IMR-90 (cell line): ENCODE measurements at regions not wholly inside any gene's neighbourhood (a gene's known extent, or its start where the extent isn't known, plus 50 kb on each side); places are given as distances from the start of the nearest gene placed in this dataset.

ENCODE experiments used
- ATAC-seq: fragments of 200-7000 bp; cut with Tn5 transposase; 2 replicates; pipeline ENCODE4 v1.9.1; 2020; ENCODE audit warnings: low read depth, mild to moderate bottlenecking, moderate library complexity
- BruUV-seq: library from RNA; stranded (reverse); fragments of 400-500 nt; replicated peaks from 2 replicates; lab custom pipeline; 2021; lab: Mats Ljungman, UMichigan
- CTCF ChIA-PET: fragments of 300-600 bp; formaldehyde crosslinking; extraction: SDS; loops from one replicate; lab custom pipeline; 2021; ENCODE audit warnings: antibody characterized with exemption; lab: Yijun Ruan, JAX
- POLR2A ChIA-PET: fragments of 300-600 bp; sonication (Branson Sonifier 250); formaldehyde crosslinking; loops from one replicate; lab custom pipeline; 2022; ENCODE audit warnings: antibody characterized with exemption; ENCODE audit not compliant: unreplicated experiment; lab: Charles Lee
- DNase-seq: peaks from one replicate; pipeline ENCODE4 v3.0.0; 2013
- H2AFZ ChIP-seq: replicated peaks from 2 replicates; pipeline ENCODE3; 2013; ENCODE audit warnings: low read length, mild to moderate bottlenecking; ENCODE audit not compliant: poor library complexity
- H2AK5ac ChIP-seq: 2 replicates; pipeline ENCODE4 v1.6.1; 2013; ENCODE audit warnings: low read depth, low read length, inconsistent platforms
- H2AK9ac ChIP-seq: replicated peaks from 2 replicates; pipeline ENCODE3; 2013; ENCODE audit warnings: mild to moderate bottlenecking, low read depth, low read length, moderate library complexity; ENCODE audit not compliant: poor library complexity
- H2BK120ac ChIP-seq: 2 replicates; pipeline ENCODE4 v1.6.1; 2013; ENCODE audit warnings: low read depth, low read length, inconsistent platforms
- H2BK15ac ChIP-seq: 3 replicates; pipeline ENCODE4 v1.6.1; 2013; ENCODE audit warnings: low read depth, low read length, inconsistent platforms
- H2BK20ac ChIP-seq: 2 replicates; pipeline ENCODE4 v1.6.1; 2013; ENCODE audit warnings: low read depth, mild to moderate bottlenecking, inconsistent platforms, low read length, moderate library complexity
- H2BK5ac ChIP-seq: 2 replicates; pipeline ENCODE4 v1.6.1; 2013; ENCODE audit warnings: mild to moderate bottlenecking, low read depth, low read length, inconsistent platforms; ENCODE audit not compliant: poor library complexity, severe bottlenecking
- H3K14ac ChIP-seq: replicated peaks from 2 replicates; pipeline ENCODE4 v1.6.1; 2013; ENCODE audit warnings: low read depth, low read length, inconsistent platforms
- H3K18ac ChIP-seq: 2 replicates; pipeline ENCODE4 v1.6.1; 2013; ENCODE audit warnings: low read depth, low read length, control low read depth
- H3K23ac ChIP-seq: 2 replicates; pipeline ENCODE4 v1.6.1; 2013; ENCODE audit warnings: low read depth, low read length, inconsistent platforms
- H3K27ac ChIP-seq: 2 replicates; pipeline ENCODE4 v1.5.1; 2013; ENCODE audit warnings: mild to moderate bottlenecking, control low read depth, low read length; ENCODE audit not compliant: insufficient read depth
- H3K27me3 ChIP-seq: 2 replicates; pipeline ENCODE4 v1.6.1; 2013; ENCODE audit warnings: low read length; ENCODE audit not compliant: control insufficient read depth, insufficient read depth
- H3K36me3 ChIP-seq: 2 replicates; pipeline ENCODE4 v1.6.1; 2013; ENCODE audit warnings: low read length, mixed read lengths; ENCODE audit not compliant: control insufficient read depth, insufficient read depth
- H3K4ac ChIP-seq: 2 replicates; pipeline ENCODE4 v1.6.1; 2013; ENCODE audit warnings: low read depth, low read length, inconsistent platforms
- H3K4me1 ChIP-seq: 2 replicates; pipeline ENCODE4 v1.6.1; 2013; ENCODE audit warnings: low read length, mixed read lengths; ENCODE audit not compliant: control insufficient read depth, insufficient read depth
- H3K4me2 ChIP-seq: 2 replicates; pipeline ENCODE4 v1.6.1; 2013; ENCODE audit warnings: low read depth, mild to moderate bottlenecking, control low read depth, low read length, moderate library complexity
- H3K4me3 ChIP-seq: 2 replicates; pipeline ENCODE4 v1.5.1; 2013; ENCODE audit warnings: low read depth, mild to moderate bottlenecking, control low read depth, low read length, moderate library complexity; ENCODE audit not compliant: insufficient read depth
- H3K56ac ChIP-seq: 2 replicates; pipeline ENCODE4 v1.6.1; 2013; ENCODE audit warnings: low read length, inconsistent platforms; ENCODE audit not compliant: insufficient read depth; ENCODE audit errors: extremely low read depth
- H3K79me1 ChIP-seq, 2 experiments: 2 replicates each; pipeline ENCODE4 v1.6.1; 2013; ENCODE audit warnings: low read length in 2 of 2, inconsistent platforms in 1 of 2, low read depth in 1 of 2
- H3K9ac ChIP-seq: 2 replicates; pipeline ENCODE4 v1.6.1; 2013; ENCODE audit warnings: low read depth, low read length, control low read depth
- H3K9me1 ChIP-seq: 2 replicates; pipeline ENCODE4 v1.6.1; 2013; ENCODE audit warnings: low read length, inconsistent platforms; ENCODE audit not compliant: insufficient read depth
- H3K9me3 ChIP-seq: 2 replicates; pipeline ENCODE4 v1.6.1; 2013; ENCODE audit warnings: low read length; ENCODE audit not compliant: control insufficient read depth, insufficient read depth
- H4K20me1 ChIP-seq: 2 replicates; pipeline ENCODE4 v1.6.1; 2013; ENCODE audit warnings: low read length, inconsistent platforms; ENCODE audit not compliant: insufficient read depth
- H4K5ac ChIP-seq: 2 replicates; pipeline ENCODE4 v1.6.1; 2013; ENCODE audit warnings: mild to moderate bottlenecking, low read depth, low read length, control low read depth
- H4K8ac ChIP-seq, 2 experiments: 2 replicates each; pipeline ENCODE4 v1.6.1; 2013; ENCODE audit warnings: low read depth in 2 of 2, low read length in 2 of 2, control low read depth in 1 of 2, inconsistent platforms in 1 of 2
- H4K91ac ChIP-seq: 2 replicates; pipeline ENCODE4 v1.6.1; 2013; ENCODE audit warnings: low read depth, low read length, inconsistent platforms; ENCODE audit not compliant: insufficient read depth
- BHLHE40 ChIP-seq: fragments of 150-350 bp; IDR thresholded peaks from 2 replicates; pipeline ENCODE4 v1.6.1; 2016; ENCODE audit warnings: mild to moderate bottlenecking, low read depth, low read length
- CEBPB ChIP-seq: IDR thresholded peaks from 2 replicates; pipeline ENCODE4 v1.6.1; 2012; ENCODE audit warnings: low read depth, low read length, improper control_type of control experiment
- CHD1 ChIP-seq: IDR thresholded peaks from 2 replicates; pipeline ENCODE4 v1.6.1; 2012; ENCODE audit warnings: low read depth, low read length, improper control_type of control experiment
- ELK1 ChIP-seq: fragments of 150-350 bp; IDR thresholded peaks from 2 replicates; pipeline ENCODE4 v1.6.1; 2016; ENCODE audit warnings: low read depth, mild to moderate bottlenecking, low read length, moderate library complexity, borderline replicate concordance
- FOS ChIP-seq: fragments of 150-350 bp; IDR thresholded peaks from 2 replicates; pipeline ENCODE4 v1.6.1; 2016; ENCODE audit warnings: low read depth, low read length
- MAFK ChIP-seq: IDR thresholded peaks from 2 replicates; pipeline ENCODE4 v1.6.1; 2012; ENCODE audit warnings: low read depth, low read length, improper control_type of control experiment
- NFE2L2 ChIP-seq: fragments of 150-350 bp; IDR thresholded peaks from 2 replicates; pipeline ENCODE4 v1.6.1; 2016; ENCODE audit warnings: low read depth, mild to moderate bottlenecking, low read length
- RCOR1 ChIP-seq: IDR thresholded peaks from 2 replicates; pipeline ENCODE4 v1.6.1; 2012; ENCODE audit warnings: mild to moderate bottlenecking, low read length, improper control_type of control experiment; ENCODE audit not compliant: insufficient replicate concordance
- RFX5 ChIP-seq: IDR thresholded peaks from 2 replicates; pipeline ENCODE4 v1.8.0; 2012; ENCODE audit warnings: low read depth, mild to moderate bottlenecking, low read length, moderate library complexity
- SMC3 ChIP-seq: fragments of 150-350 bp; IDR thresholded peaks from 2 replicates; pipeline ENCODE4 v1.6.1; 2016; ENCODE audit warnings: low read depth, mild to moderate bottlenecking, antibody characterized with exemption, low read length, moderate library complexity
- WGBS, 2 experiments: methylation state at CpG; one replicate each; pipeline versions ENCODE4 v1.1.5 to v1.1.7; 2013; ENCODE audit warnings: missing lambda C conversion rate in 2 of 2; ENCODE audit not compliant: insufficient read length in 1 of 2; ENCODE audit errors: extremely low coverage in 2 of 2; 5-methylcytosine and 5-hydroxymethylcytosine counted together
- dilution Hi-C: fragments of 300-500 bp; cut with HindIII; formaldehyde crosslinking; loops from one replicate; pipeline ENCODE4 v1.14.3; 2018; ENCODE audit warnings: low sequenced_read_pairs; ENCODE audit not compliant: unreplicated experiment
- in situ Hi-C: fragments of 300-500 bp; cut with MboI; formaldehyde crosslinking; loops from 3 replicates; pipeline ENCODE4 v1.14.3; 2019; ENCODE audit warnings: low sequenced_read_pairs, inconsistent platforms, mixed read lengths
- intact Hi-C: fragments of 100-400 bp; cut with micrococcal nuclease; formaldehyde crosslinking; loops from 2 replicates; pipeline ENCODE4 v1.10.0; 2022
- TF ChIP-seq, protein P1 (sequence below): fragments of 150-350 bp; IDR thresholded peaks from 2 replicates; pipeline ENCODE4 v1.6.1; 2017; ENCODE audit warnings: mild to moderate bottlenecking, antibody characterized with exemption, low read length, low read depth

DNA sequence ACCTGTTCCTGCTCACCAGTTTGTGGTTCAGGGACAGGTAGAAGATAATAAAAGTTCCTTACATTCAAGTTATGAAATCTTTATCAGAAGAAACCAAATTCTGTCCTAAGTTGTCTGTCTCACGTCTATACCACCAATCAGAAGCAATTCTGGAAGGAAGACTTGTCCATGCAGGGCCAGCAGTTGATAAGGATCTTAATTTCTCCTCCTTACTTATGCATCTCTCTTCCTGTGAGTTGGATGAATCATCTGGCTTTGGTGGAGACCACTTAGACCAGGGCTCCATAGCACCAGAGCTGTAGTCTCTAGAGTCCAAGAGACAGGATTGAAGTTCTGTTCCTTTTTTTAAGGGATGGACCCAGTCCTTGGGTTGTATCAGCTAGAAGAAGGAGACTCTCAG is 106.5 kb downstream of the APOB start:
- POLR2A ChIA-PET, result no interaction called here
- in situ Hi-C loops, result no loop called here
- H2AK5ac ChIP-seq, result no peak overlapping the region
- H3K27ac ChIP-seq, result no peak overlapping the region
- no CpG with 5 or more reads among the region's 1 CpG for WGBS, 2 experiments
- H3K4me1 ChIP-seq, result no peaks in the 10 kb centered on the region
- H2BK120ac ChIP-seq, result no peak overlapping the region
- H3K9me1 ChIP-seq, result no peaks in the 10 kb centered on the region
- H3K4ac ChIP-seq, result no peak overlapping the region
- no peak overlapping the region for H3K56ac ChIP-seq
- H2BK20ac ChIP-seq, result no peak overlapping the region
- H2AK9ac ChIP-seq, result no peak overlapping the region
- no peak overlapping the region for H2BK15ac ChIP-seq
- no peak overlapping the region for H2BK5ac ChIP-seq
- no peak overlapping the region for H3K4me2 ChIP-seq
- dilution Hi-C loops, result loop anchor here (25.0 kb wide), 1 partner anchor 250 kb away; no protein-coding TSS in a partner anchor
- ATAC-seq (no peak), DNase-seq (no peak)
- H3K23ac ChIP-seq, result no peak overlapping the region
- TF ChIP-seq, protein P1, sequence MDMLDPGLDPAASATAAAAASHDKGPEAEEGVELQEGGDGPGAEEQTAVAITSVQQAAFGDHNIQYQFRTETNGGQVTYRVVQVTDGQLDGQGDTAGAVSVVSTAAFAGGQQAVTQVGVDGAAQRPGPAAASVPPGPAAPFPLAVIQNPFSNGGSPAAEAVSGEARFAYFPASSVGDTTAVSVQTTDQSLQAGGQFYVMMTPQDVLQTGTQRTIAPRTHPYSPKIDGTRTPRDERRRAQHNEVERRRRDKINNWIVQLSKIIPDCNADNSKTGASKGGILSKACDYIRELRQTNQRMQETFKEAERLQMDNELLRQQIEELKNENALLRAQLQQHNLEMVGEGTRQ, result no peak
- TF ChIP-seq SMC3 (no peak), RCOR1 (no peak), NFE2L2 (no peak), CEBPB (no peak), BHLHE40 (no peak), CHD1 (no peak), MAFK (no peak), FOS (no peak), RFX5 (no peak), ELK1 (no peak)
- intact Hi-C loops, result no loop called here
- H4K91ac ChIP-seq, result no peak overlapping the region
- no peak overlapping the region for H3K9ac ChIP-seq
- no peaks in the 10 kb centered on the region for H3K9me3 ChIP-seq
- no peaks in the 10 kb centered on the region for H3K27me3 ChIP-seq
- H3K18ac ChIP-seq, result no peak overlapping the region
- no peak overlapping the region for H3K4me3 ChIP-seq
- no peak overlapping the region for H4K8ac ChIP-seq
- no peak overlapping the region for H3K14ac ChIP-seq
- no peak overlapping the region for H4K5ac ChIP-seq
- no peaks in the 10 kb centered on the region for H4K20me1 ChIP-seq
- no peak overlapping the region for H2AFZ ChIP-seq
- no TSS peak for BruUV-seq
- CTCF ChIA-PET, result no interaction called here
- no peaks in the 10 kb centered on the region for H3K36me3 ChIP-seq
- no peaks in the 10 kb centered on the region for H3K79me1 ChIP-seq
